Keratinocyte (primary cell): ENCODE measurements at regions not wholly inside any gene's neighbourhood (a gene's known extent, or its start where the extent isn't known, plus 50 kb on each side); places are given as distances from the start of the nearest gene placed in this dataset.

Experiments
- DNase-seq: peaks from one replicate; pipeline ENCODE4 v3.0.0-alpha.2; 2011; ENCODE audit warnings: low read depth, missing footprints, low spot score
- FAIRE-seq: peaks from 2 replicates; lab custom pipeline; 2011; peaks lifted over from hg19 to GRCh38; lab: Jason Lieb, UNC
- H2AFZ ChIP-seq: 2 replicates; pipeline ENCODE4 v1.6.0; 2012; ENCODE audit warnings: low read length, control low read depth, inconsistent platforms; ENCODE audit not compliant: control insufficient read depth
- H3K27ac ChIP-seq: 2 replicates; pipeline ENCODE4 v1.5.1; 2011; ENCODE audit warnings: low read length; ENCODE audit not compliant: control insufficient read depth, insufficient read depth
- H3K27me3 ChIP-seq: 3 replicates; pipeline ENCODE4 v1.6.0; 2011; ENCODE audit warnings: low read length; ENCODE audit not compliant: control insufficient read depth, insufficient read depth; ENCODE audit errors: extremely low read depth
- H3K36me3 ChIP-seq, 2 experiments: 2 replicates in 1 of 2; 3 replicates in 1 of 2; pipeline ENCODE4 v1.5.1; 2011; ENCODE audit warnings: low read length in 2 of 2, mild to moderate bottlenecking in 1 of 2; ENCODE audit not compliant: control insufficient read depth in 2 of 2, insufficient read depth in 2 of 2; ENCODE audit errors: extremely low read depth in 1 of 2
- H3K4me1 ChIP-seq: 3 replicates; pipeline ENCODE4 v1.5.1; 2011; ENCODE audit warnings: low read length; ENCODE audit not compliant: control insufficient read depth, insufficient read depth; ENCODE audit errors: extremely low read depth
- H3K4me2 ChIP-seq: 3 replicates; pipeline ENCODE4 v1.6.0; 2011; ENCODE audit warnings: low read depth, low read length; ENCODE audit not compliant: control insufficient read depth, insufficient read depth; ENCODE audit errors: extremely low read depth
- H3K4me3 ChIP-seq, 3 experiments: fragments of 200-600 bp in 1 of 3; sonication (generic) in 1 of 3; 2 replicates in 2 of 3; 3 replicates in 1 of 3; pipeline ENCODE4 v1.5.1; 2011 to 2016; ENCODE audit warnings: low read length in 3 of 3, mild to moderate bottlenecking in 3 of 3, control low read depth in 2 of 3, inconsistent platforms in 1 of 3, low read depth in 1 of 3, mixed read lengths in 1 of 3, mixed run types in 1 of 3, moderate library complexity in 1 of 3; ENCODE audit not compliant: control insufficient read depth in 2 of 3, insufficient read depth in 2 of 3; ENCODE audit errors: extremely low read depth in 1 of 3
- H3K79me2 ChIP-seq: 2 replicates; pipeline ENCODE4 v1.6.0; 2012; ENCODE audit warnings: low read length; ENCODE audit not compliant: control insufficient read depth, insufficient read depth
- H3K9ac ChIP-seq: 3 replicates; pipeline ENCODE4 v1.6.0; 2011; ENCODE audit warnings: low read length; ENCODE audit not compliant: control insufficient read depth, insufficient read depth; ENCODE audit errors: extremely low read depth
- H3K9me1 ChIP-seq: 3 replicates; pipeline ENCODE4 v1.6.0; 2011; ENCODE audit warnings: low read length; ENCODE audit not compliant: control insufficient read depth, insufficient read depth; ENCODE audit errors: extremely low read depth
- H3K9me3 ChIP-seq: 2 replicates; pipeline ENCODE4 v1.5.1; 2012; ENCODE audit warnings: low read depth, low read length; ENCODE audit not compliant: control insufficient read depth
- H4K20me1 ChIP-seq: 3 replicates; pipeline ENCODE4 v1.6.0; 2011; ENCODE audit warnings: low read length; ENCODE audit not compliant: control insufficient read depth, insufficient read depth; ENCODE audit errors: extremely low read depth
- CTCF ChIP-seq, 3 experiments: IDR thresholded peaks in 1 of 3; conservative IDR thresholded peaks in 1 of 3; optimal IDR thresholded peaks in 1 of 3; 2 replicates in 2 of 3; 3 replicates in 1 of 3; pipeline versions ENCODE3 to v1.5.1; 2011; ENCODE audit warnings: low read length in 3 of 3, mild to moderate bottlenecking in 3 of 3, moderate library complexity in 2 of 3, control low read depth in 1 of 3, inconsistent platforms in 1 of 3; ENCODE audit not compliant: insufficient read depth in 2 of 3; ENCODE audit errors: extremely low read depth in 1 of 3
- EZH2 ChIP-seq: IDR thresholded peaks from one replicate; pipeline ENCODE4 v1.6.1; 2012; ENCODE audit warnings: inconsistent platforms, mild to moderate bottlenecking, low read length, moderate library complexity
- dilution Hi-C: fragments of 300-500 bp; cut with MboI; formaldehyde crosslinking; loops from one replicate; pipeline ENCODE4 v1.7.0; 2020; ENCODE audit warnings: low sequenced_read_pairs; ENCODE audit not compliant: extremely low pct_ligation_motif_present

DNA sequence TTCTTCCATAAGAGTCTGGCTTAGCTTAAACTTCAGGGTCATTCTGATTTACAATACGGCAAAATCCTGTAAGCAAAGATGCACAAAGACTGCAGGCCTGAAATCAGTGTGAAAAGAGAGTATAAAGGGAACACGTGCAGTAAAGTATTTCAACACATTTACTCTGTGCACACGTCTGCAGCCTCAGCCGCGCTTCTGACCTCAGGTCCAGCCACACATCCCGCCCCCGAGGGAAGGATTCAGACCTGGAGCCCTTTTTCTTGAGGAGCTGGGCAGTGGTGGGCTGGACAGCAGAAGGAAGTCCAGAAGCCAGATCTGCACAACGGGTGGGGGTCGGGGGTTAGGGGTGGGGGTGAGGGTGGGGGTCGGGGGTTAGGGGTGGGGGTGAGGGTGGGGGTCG lies 58.9 kb upstream of the FAM20C start:
- Histone ChIP-seq H3K36me3 (no peaks in the 10 kb centered on the region), H3K79me2 (no peaks in the 10 kb centered on the region), H3K4me3 (no peak overlapping the region), H3K9me3 (no peaks in the 10 kb centered on the region), H3K27ac (no peak overlapping the region), H3K9me1 (no peaks in the 10 kb centered on the region), H3K9ac (no peak overlapping the region), H4K20me1 (no peaks in the 10 kb centered on the region), H3K4me2 (no peak overlapping the region), H2AFZ (no peak overlapping the region), H3K4me1 (no peaks in the 10 kb centered on the region), H3K27me3 (peaks cover 7% of the 10 kb centered on the region)
- FAIRE-seq (no peak), DNase-seq (no peak)
- dilution Hi-C loops: no loop called here
- no peak for TF ChIP-seq CTCF (optimal IDR thresholded peaks at IDR 0.05 in 1 of 3, IDR thresholded peaks at IDR 0.05 in 1 of 3, conservative IDR thresholded peaks at IDR 0.05 in 1 of 3; ENCODE audit: extremely low read depth in 1 of 3, insufficient read depth in 2 of 3, low read length in 3 of 3)
- TF ChIP-seq EZH2: no peak

DNA sequence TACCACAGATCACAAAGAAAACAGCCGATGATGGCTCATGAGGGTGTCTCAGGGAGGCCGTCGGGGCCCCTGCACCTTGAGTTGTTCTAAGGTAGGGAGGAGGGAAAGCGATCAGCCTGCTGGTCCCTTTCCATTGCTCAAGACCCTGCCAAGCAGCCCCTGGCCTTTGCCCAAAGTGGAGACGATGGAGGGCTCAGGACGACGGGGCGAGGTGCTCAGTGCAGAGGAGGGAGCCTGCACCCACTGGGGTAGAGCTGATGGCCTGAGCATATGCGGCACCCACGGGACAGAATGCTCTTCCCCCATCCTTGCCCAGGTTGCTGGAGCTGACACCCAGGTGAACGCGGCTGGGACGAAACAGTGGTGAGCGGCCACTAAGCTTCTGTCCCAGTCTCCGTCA lies 58.3 kb upstream of the FAM20C start:
- Histone ChIP-seq H3K4me1 (no peaks in the 10 kb centered on the region), H3K79me2 (no peaks in the 10 kb centered on the region), H3K9ac (no peak overlapping the region), H3K27ac (no peak overlapping the region), H3K9me1 (no peaks in the 10 kb centered on the region), H3K27me3 (peaks cover 7% of the 10 kb centered on the region), H2AFZ (no peak overlapping the region), H3K4me3 (no peak overlapping the region), H3K36me3 (no peaks in the 10 kb centered on the region), H3K4me2 (no peak overlapping the region), H4K20me1 (no peaks in the 10 kb centered on the region), H3K9me3 (no peaks in the 10 kb centered on the region)
- DNase-seq (no peak), FAIRE-seq (no peak)
- dilution Hi-C loops: no loop called here
- TF ChIP-seq EZH2: no peak
- TF ChIP-seq CTCF (optimal IDR thresholded peaks at IDR 0.05 in 1 of 3, IDR thresholded peaks at IDR 0.05 in 1 of 3, conservative IDR thresholded peaks at IDR 0.05 in 1 of 3; ENCODE audit: extremely low read depth in 1 of 3, insufficient read depth in 2 of 3, low read length in 3 of 3): no peak
